Fibroblast of skin of abdomen (primary cell): ENCODE measurements at regions not wholly inside any gene's neighbourhood (a gene's known extent, or its start where the extent isn't known, plus 50 kb on each side); places are given as distances from the start of the nearest gene placed in this dataset.
A peak's percentile ranks its signal among the peaks of the same experiment; 100 is the strongest.

Experiments
- DNase-seq: peaks from one replicate; pipeline ENCODE4 v3.0.0-alpha.2; 2013

DNA sequence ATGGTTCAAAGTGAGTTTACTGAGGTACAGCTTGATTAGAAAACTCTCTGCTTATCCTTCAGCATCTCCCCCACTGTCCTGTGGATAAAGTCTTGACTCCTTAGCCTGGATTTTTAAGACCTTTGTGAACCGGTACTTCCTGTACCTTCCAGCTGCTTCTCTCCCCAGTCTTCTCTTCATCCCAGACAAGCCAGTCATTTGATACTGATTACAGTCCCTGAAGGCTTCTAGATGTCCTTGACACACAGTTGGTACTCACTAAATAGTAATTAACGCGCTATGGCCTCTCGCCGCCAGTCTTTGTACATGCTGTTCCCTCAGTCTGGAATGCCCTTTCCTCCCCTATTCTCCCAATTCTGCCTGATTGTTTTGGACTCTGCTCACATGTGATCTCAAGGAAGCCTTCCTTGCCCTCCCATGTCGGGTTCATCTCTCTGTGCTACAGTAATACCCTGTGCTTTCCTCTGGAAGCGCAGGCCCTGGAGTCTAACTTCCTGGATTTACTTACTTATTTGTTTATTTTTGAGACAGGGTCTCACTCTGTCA, 50.6 kb upstream of the PTGR2 start:
- no peak for DNase-seq

DNA sequence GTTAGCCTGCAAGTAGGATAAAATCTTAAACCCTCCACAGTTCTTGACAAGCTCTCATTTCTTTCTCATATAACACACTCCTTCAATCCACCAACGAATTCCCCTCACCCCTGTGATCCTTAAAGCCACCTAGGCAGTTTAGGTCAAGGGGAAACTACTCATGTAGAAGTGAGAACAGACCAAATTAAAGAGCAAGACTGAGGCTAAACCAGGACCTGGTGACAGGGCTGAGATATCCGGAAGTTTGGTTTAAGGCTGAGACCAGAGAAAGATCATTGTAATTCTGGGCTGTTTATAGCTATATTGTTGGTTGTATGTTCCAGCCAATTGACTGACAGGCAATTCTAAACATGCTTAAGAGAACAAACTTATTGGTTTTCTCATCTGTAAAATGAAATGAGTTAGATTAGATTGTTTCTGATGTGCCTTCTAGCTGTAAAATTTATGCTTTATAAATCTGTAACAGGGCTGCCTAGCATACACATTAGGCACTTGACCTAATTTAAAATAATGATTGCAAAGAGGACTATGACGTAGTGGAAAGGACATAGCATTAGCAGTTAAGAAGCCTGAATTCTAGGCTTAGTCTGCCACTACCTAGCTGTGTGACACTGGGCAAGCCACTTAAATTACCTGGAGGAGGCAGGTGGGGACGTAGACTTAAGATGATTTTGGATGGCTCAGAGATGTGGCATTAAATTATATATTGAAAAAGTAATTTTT, 53.9 kb upstream of the PTGR2 start:
- no peak for DNase-seq

DNA sequence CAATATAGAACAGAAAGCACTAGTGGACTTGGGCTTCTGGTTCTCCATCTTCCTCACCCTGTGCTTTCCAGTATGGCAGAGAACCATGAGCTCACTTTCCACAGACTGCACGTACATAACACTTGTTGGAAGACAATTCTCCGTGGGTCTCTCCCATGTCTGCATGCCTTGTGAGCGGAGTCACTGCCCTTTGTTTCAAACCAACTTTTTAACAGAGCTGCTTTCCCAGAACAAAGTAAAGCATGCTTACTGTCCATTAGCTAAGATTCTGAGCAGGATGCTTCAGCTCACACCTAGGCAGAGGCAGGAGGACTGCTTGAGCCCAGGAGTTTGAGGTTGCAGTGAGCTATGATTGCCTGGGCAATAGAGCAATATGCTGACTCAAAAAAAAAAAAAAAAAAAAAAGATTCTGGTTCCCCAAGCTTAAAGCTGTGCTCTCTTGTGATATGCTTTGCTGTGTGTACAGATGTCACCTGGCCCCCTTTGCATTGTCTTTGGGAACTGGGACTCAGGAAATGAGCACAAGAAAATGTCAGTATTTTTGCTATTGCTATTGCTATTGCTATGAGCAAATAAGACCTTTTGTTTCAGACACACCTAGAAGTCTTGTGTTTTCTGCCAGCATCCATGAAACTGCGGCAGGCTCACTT, 54.6 kb upstream of the PTGR2 start:
- DNase-seq: peak; percentile 36

DNA sequence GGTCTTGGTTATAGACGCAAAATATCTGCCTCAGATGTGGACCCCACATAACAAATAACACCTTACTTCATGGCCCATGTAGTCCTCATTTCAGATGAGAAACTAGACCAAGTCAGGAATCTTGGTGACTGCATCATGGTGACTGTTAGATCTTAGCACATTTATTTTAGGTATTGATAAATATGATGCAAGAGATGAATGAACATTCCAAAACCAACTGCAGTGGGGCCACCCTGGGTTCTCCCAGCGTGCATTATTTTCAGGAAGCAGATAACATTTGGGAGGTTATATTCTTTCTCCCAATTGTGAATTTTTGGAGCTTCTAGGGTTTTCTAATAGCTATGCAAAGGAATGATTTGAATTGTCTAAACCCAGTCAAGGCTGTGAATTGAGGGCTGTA, 55.2 kb upstream of the PTGR2 start:
- no peak for DNase-seq

DNA sequence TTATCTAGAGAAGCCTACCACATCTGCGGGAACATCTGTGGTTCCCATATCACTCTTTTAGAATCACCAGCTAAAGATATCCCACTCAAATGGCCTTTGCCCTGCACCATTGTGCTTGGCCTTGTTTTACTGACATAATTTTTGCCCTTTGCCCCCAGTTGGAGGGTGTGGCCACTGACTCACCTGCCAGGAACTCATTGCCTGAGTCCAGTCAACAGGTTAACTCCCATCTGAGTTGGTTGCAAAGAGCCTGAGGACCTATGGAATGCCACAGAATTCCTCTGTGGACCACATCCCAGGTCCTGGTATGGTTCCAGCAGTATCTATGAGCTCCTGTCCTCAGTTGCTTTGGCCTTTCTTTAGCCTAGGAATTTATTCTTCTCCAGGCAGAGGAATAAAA, 55.7 kb upstream of the PTGR2 start:
- peak; percentile 79 for DNase-seq

- DNase-seq: no peak
Measured at GRCh38 chr14:73795466-73795865, 56.2 kb upstream of the PTGR2 start.

DNA sequence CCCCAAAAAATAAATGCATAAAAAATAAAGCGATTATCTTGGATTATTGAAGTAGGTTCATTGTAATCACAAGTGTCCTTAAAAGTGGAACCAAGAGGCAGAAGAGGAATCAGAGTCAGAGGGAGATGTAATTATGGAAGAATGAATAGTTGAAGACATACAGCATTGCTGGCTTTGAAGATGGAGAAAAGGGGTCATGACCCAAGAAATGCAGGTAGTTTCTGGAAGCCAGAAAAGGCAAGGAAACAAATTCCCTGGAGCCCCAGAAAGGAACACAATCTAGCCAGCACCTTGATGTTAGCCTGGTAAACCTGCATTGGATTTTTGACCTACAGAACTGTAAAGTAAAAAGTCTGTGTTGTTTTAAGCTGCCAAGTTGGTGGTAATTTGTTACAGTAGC, 57.5 kb upstream of the PTGR2 start:
- DNase-seq: no peak

DNA sequence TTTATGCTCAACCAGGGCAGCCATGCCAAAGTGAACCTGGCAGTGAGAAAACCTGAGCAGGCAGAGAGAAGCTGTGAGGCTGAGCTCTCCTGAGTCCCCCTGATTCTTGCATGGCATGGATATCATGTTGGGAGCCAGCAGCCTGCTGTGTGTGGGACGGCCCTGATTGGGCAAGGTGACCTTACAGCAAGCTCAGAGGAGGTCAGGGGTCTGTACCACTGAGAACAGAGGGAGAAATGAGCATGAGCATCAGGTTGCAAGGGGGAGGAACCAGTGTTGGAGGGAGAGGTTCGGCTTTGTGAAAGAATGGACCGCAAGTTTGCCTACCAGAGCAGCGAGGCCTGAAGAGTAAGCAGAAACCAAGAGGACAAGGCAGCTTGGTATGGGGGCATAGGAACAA, 59.1 kb upstream of the PTGR2 start:
- no peak for DNase-seq

GRCh38 chr14:73789989-73790581, 61.5 kb upstream of the PTGR2 start:
- DNase-seq: peak; percentile 96

DNA sequence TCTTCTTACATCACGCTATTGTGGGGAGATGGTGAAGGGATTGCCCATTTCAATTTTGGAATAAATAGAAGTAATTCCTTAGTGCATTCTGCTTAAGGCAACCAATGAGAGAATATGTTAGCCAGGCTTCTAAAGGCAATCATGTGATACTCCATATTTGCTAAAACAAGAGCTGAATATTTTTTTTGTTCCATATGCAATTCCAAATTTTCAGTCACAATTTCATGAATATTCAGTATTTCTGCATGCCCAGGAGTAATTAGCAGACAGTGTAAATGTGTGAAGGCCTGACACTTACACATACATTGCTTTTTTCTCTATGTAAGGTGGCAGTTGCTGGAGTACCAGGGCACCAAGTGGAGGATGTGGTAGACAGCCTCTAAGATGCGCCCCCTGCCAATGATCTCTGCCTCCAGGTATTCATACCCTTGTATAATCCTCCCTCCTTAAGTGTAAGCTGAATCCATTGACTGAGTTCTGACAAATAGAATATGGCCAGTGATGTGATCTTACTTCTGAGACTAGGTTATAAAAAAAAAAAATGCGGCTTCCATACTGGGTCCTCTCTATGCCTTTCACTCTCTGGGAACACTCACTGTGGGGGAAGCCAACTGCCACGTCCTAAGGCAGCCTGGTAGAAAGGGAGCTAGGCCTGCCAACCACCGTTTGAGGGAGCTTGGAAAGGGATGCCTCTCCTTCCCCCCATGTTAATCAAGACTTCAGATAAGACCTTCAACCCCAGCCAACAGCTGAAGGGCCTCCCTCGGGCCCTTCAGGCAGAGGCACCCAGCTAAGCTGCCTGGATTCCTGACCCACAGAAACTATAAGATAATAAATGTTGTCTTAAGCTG, 62.7 kb upstream of the PTGR2 start:
- no peak for DNase-seq

DNA sequence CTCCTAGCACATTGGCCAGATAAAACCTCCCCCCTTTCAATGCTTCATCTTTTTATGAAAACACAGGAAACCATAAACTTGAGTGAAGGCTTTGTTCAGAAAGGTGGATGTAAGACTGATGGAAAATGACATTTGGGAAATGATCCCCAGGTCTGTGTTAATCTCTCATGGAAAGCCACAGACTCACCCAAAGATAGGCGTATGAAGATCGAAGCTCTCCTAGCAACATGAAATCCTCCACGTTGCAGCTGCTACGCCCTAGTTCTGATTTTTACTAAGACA, 63.4 kb upstream of the PTGR2 start:
- DNase-seq: no peak

- no peak for DNase-seq
Measured at GRCh38 chr14:73787486-73788316, 63.9 kb upstream of the PTGR2 start.

DNA sequence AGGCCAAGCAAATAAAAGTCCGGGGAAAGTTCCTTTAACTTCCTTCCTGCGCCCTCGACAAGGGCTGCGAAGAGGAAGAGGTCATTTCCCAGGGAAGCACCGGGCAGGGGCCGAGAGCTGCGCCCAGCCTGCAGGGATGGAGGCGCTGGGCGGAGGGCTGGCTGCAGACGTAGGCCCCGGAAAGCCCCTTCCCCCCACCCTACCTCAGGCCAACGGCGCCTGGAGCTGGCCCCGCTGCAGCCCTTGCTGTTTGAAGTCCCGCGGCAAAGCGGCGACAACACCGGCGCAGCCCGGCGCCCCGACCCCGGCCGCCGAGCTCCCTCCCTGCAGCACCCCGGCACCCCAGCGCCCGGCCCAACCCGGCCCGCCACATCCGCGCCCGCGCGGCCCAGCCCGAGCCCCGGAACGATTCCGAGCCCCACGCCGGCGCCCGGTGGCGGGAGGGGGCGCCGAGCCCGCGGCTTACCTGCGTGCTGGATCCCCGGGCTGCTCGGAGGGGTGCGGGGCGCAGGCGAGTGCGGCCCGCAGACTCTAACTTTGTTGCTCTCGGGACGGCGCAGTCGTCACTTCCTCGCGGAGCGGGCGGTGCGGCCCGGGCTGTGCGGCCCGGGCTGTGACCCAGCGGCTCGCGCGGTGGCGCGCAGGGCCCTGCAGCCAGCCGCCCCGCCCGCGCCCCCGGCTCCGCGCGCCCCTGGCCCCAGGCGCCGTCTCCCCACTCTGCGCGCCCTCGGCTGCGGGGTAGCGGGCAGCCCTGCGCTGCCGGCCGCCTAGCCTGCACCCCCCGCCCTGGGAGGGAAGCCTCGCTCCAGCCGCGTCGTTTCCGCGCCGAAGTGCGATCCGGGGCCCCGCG, 64.8 kb upstream of the PTGR2 start:
- DNase-seq: peak; percentile 50

DNA sequence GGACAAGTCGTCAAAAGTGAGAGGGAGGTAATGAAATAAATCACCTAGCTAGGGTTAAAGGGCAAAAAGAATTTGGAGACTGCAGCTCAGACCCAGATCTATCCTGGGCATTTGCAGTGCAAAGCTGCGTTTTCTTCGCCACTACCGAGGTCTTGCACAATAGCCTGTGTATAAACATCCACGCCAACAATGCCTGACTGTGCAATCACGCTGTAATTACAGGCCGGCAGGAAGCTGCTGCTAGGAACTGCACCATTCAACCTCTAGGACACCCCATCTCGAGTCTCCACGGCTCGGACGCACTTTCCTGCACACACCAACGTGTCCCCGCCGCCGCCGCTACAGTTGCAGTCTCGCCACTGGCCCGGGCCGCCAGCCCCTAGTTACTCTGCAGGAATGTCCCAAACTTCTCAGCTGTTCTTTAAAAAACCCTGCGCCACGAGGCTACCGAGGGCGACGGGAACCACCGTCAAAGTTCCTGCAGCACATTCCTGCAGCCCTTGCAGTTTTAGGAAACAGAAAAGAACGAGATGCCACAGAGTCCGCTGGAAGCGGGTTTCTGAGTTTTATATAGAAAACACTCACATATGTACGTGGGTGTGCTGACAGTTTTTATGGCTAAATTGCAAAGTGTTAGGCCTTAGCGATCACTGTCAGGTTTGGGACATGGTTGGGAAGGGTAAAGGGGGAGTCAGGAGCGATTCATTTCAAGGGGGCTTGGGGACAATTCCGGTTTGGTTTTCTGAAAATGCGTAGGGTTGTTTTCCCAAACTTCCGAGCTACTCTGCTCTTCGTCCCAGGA, 65.6 kb upstream of the PTGR2 start:
- peak; percentile 90 for DNase-seq

- peak; percentile 88 for DNase-seq
Measured at GRCh38 chr14:73785336-73785833, 66.2 kb upstream of the PTGR2 start.

- no peak for DNase-seq
Measured at GRCh38 chr14:73784988-73785313, 66.7 kb upstream of the PTGR2 start.

- DNase-seq: peak; percentile 60
Measured at GRCh38 chr14:73784181-73784987, 67.2 kb upstream of the PTGR2 start.

GRCh38 chr14:73783107-73783727, 68.4 kb upstream of the PTGR2 start:
- DNase-seq: no peak

GRCh38 chr14:73782623-73783022, 68.4 kb upstream of the PNMA1 start:
- no peak for DNase-seq
